ENCODE measurements at regions not wholly inside any gene's neighbourhood (a gene's known extent, or its start where the extent isn't known, plus 50 kb on each side); places are given as distances from the start of the nearest gene placed in this dataset.

DNA sequence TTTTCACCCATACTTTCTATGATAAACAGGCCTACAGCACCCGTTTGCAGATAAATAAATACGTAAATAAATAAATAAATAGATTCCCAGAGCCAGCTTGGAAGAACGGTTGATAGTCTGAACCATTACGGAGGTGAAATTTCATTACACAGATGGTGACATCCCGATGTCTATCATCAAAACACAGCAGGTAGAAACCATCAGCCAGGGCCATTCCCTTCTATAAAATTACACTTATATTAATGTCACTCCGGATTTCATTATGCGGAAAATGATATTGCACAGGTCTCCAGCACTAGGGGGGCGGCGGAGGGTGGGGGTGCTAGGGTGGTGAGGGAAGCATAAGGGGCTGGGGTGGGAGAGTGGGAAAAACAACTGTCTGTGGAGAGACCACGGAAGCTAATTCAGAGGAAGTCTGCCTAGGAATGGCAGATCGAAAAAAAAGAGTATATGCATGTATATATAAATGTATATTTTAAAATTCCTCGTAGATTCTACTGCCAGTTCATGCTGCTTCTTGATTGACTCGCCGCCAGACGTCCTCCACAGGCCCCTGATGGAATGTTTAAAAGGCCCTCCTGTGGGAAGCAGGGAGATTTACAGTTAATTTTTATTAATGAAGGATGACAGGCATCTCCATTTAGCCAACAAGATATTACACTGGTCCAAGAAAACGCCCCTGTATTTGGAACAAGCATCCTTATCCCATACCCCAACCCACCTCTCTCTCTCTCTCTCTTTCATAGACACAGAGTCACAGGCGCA is 1906.0 kb upstream of the PIK3C3 start:
- TF ChIP-seq, protein P1, sequence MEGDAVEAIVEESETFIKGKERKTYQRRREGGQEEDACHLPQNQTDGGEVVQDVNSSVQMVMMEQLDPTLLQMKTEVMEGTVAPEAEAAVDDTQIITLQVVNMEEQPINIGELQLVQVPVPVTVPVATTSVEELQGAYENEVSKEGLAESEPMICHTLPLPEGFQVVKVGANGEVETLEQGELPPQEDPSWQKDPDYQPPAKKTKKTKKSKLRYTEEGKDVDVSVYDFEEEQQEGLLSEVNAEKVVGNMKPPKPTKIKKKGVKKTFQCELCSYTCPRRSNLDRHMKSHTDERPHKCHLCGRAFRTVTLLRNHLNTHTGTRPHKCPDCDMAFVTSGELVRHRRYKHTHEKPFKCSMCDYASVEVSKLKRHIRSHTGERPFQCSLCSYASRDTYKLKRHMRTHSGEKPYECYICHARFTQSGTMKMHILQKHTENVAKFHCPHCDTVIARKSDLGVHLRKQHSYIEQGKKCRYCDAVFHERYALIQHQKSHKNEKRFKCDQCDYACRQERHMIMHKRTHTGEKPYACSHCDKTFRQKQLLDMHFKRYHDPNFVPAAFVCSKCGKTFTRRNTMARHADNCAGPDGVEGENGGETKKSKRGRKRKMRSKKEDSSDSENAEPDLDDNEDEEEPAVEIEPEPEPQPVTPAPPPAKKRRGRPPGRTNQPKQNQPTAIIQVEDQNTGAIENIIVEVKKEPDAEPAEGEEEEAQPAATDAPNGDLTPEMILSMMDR (IDR thresholded peaks at IDR 0.05; ENCODE audit: insufficient read depth, low read length, severe bottlenecking): no peak
- no peak overlapping the region for H3K4me3 ChIP-seq (ENCODE audit: low read depth, low read length)
- H3K36me3 ChIP-seq (ENCODE audit: control insufficient read depth, insufficient read depth, low read length): no peaks in the 10 kb centered on the region
- no peak for DNase-seq (ENCODE audit: low read depth)
- H3K27me3 ChIP-seq (ENCODE audit: control insufficient read depth, insufficient read depth, low read length): no peaks in the 10 kb centered on the region
- FAIRE-seq: no peak

DNA sequence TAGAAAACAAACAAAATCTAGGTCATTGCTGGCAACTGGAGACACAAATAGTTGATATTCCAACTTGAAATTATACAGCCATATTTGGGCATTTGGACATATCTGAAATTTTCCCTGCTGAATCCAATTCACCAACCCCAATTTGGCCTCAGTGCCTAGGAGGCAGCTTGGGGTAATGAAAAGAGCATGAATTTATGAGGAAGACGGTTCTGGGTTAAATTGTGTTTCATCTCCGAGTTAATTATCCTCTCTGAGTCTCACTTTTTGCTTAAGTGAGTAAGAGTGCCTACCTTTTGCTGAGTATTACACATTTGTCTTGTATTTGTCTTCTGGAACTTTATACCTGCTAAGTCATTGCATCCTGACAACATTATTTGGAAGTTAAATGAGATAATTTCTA is 1906.8 kb upstream of the PIK3C3 start:
- TF ChIP-seq, protein P1 (IDR thresholded peaks at IDR 0.05; ENCODE audit: insufficient read depth, low read length, severe bottlenecking): no peak

DNA sequence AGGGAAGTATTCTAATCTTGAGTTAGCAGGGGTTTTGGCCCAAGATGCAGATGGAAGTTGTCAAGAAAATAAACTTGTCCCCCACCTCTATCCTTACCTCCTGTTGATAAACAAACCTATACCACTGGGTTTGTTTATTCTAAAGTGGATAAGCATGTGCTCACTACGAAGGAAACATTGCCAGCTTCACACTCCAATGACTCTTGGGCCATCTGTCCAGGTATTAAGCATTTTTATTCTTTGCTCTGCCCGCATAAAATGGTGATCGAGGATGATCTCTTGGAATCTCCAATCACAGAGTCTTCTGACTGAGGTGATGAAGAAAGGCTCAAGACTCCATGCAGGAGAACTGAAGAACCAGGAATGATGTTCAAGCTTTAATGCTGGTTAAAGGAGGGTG is 1908.4 kb upstream of the PIK3C3 start:
- FAIRE-seq: no peak
- TF ChIP-seq, protein P1 (IDR thresholded peaks at IDR 0.05; ENCODE audit: insufficient read depth, low read length, severe bottlenecking): no peak

More for the DNA sequence above, 1906.8 kb upstream of the PIK3C3 start:
- DNase-seq (ENCODE audit: low read depth): no peak
- no peak for FAIRE-seq
- no peak overlapping the region for H3K4me3 ChIP-seq (ENCODE audit: low read depth, low read length)
- H3K27me3 ChIP-seq (ENCODE audit: control insufficient read depth, insufficient read depth, low read length): no peaks in the 10 kb centered on the region
- H3K36me3 ChIP-seq (ENCODE audit: control insufficient read depth, insufficient read depth, low read length): no peaks in the 10 kb centered on the region

DNA sequence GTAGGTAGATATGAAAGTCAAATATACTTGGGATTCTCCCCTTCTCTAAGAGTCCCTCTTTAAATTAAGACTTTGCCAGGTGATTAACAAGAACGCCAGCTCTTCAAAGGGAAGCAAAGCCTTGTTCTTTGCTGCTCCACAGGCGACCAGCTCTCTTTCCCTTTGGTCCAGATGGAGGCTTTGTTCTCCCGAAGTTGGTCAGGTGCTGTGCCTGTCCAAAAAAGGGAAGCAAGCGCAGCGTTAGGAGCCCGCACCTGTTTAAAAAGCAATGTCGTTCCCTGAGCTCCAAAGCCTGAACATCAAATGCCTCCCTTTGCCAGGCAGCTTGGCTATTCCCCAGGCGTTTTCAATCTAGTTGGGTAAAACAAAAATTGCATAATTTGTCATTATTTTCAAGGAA is 1913.1 kb upstream of the PIK3C3 start:
- FAIRE-seq (no peak), DNase-seq (ENCODE audit: low read depth) (no peak)
- H3K36me3 ChIP-seq (ENCODE audit: control insufficient read depth, insufficient read depth, low read length): no peaks in the 10 kb centered on the region
- H3K27me3 ChIP-seq (ENCODE audit: control insufficient read depth, insufficient read depth, low read length): no peaks in the 10 kb centered on the region
- H3K4me3 ChIP-seq (ENCODE audit: low read depth, low read length): no peak overlapping the region
- TF ChIP-seq, protein P1 (IDR thresholded peaks at IDR 0.05; ENCODE audit: insufficient read depth, low read length, severe bottlenecking): no peak

More for the DNA sequence above, 1908.4 kb upstream of the PIK3C3 start:
- no peaks in the 10 kb centered on the region for H3K27me3 ChIP-seq (ENCODE audit: control insufficient read depth, insufficient read depth, low read length)
- no peaks in the 10 kb centered on the region for H3K36me3 ChIP-seq (ENCODE audit: control insufficient read depth, insufficient read depth, low read length)
- no peak overlapping the region for H3K4me3 ChIP-seq (ENCODE audit: low read depth, low read length)
- no peak for DNase-seq (ENCODE audit: low read depth)

DNA sequence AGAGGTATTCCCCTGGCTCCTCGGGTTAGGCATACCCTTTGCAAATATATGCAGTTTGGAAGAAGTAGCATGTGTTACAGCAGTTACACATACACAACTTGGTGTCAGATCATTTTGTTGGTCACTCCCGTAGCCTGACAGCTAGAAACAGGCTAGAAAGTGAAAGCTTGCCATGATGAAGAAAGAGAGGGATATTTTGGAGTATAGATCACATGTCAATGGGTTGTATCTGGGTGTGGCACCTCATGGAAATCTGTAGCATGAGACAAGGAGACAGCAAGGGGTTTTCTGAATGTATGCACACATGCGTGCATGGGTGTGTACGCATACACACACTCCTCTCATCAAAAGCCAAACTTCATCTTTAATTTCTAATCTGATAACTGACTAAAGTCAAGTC is 1914.5 kb upstream of the PIK3C3 start:
- FAIRE-seq: no peak
- TF ChIP-seq, protein P1 (IDR thresholded peaks at IDR 0.05; ENCODE audit: insufficient read depth, low read length, severe bottlenecking): no peak

DNA sequence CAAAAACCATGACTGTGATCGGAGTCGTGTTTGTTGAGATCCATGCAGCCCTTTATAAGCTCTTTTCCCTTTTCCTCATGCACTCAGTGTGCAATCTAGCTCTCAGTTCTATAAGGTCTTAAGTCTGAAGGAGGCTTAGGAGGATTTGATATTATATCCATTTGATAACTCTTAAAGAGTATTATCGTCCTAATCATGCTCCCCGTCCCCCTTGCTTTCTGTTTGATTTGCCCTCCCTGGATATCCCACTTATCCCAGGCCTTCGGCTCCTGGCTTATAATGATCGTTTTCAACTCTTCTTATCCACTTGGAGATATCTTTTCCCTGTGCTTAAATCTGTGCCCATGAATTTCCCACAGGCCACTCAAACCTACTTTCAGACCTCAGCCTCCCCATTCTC is 1917.7 kb upstream of the PIK3C3 start:
- no peak overlapping the region for H3K4me3 ChIP-seq (ENCODE audit: low read depth, low read length)
- no peaks in the 10 kb centered on the region for H3K36me3 ChIP-seq (ENCODE audit: control insufficient read depth, insufficient read depth, low read length)
- no peaks in the 10 kb centered on the region for H3K27me3 ChIP-seq (ENCODE audit: control insufficient read depth, insufficient read depth, low read length)
- no peak for FAIRE-seq
- TF ChIP-seq, protein P1 (IDR thresholded peaks at IDR 0.05; ENCODE audit: insufficient read depth, low read length, severe bottlenecking): no peak
- no peak for DNase-seq (ENCODE audit: low read depth)

More for the DNA sequence above, 1914.5 kb upstream of the PIK3C3 start:
- Histone ChIP-seq H3K36me3 (ENCODE audit: control insufficient read depth, insufficient read depth, low read length) (no peaks in the 10 kb centered on the region), H3K27me3 (ENCODE audit: control insufficient read depth, insufficient read depth, low read length) (no peaks in the 10 kb centered on the region), H3K4me3 (ENCODE audit: low read depth, low read length) (no peak overlapping the region)
- DNase-seq (ENCODE audit: low read depth): no peak

Measured in bronchial epithelial cell (primary cell).